ENCODE measurements at regions not wholly inside any gene's neighbourhood (a gene's known extent, or its start where the extent isn't known, plus 50 kb on each side); places are given as distances from the start of the nearest gene placed in this dataset.
"Not testable (repeated sequence)": the region's sequence is repeated elsewhere in the genome, so short reads cannot be mapped to it uniquely, and the experiment has no call there.

DNA sequence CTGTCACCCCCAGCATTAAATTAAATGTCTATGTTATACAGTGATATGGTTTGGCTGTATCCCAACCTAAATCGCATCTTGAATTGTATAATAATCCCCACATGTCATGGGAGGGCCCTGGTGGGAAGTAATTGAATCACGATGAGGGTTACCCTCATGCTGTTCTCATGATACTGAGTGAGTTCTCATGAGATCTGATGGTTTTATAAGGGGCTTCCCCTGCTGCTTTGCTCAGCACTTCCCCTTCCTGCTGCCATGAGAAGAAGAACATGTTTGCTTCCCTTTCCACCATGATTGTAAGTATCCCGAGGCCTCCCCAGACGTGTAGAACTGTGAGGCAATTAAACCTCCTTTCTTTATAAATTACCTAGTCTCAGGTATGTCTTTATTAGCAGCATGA lies 445.7 kb downstream of the MRPL39 start:
- DNase-seq (ENCODE audit: low read depth), result no peak

- not testable (repeated sequence) for DNase-seq (ENCODE audit: low read depth)
Observed at GRCh38 chr21:25155020-25155419, 452.3 kb downstream of the MRPL39 start.

- DNase-seq (ENCODE audit: low read depth), result no peak
Observed at GRCh38 chr21:25149022-25149421, 458.3 kb downstream of the MRPL39 start.

DNA sequence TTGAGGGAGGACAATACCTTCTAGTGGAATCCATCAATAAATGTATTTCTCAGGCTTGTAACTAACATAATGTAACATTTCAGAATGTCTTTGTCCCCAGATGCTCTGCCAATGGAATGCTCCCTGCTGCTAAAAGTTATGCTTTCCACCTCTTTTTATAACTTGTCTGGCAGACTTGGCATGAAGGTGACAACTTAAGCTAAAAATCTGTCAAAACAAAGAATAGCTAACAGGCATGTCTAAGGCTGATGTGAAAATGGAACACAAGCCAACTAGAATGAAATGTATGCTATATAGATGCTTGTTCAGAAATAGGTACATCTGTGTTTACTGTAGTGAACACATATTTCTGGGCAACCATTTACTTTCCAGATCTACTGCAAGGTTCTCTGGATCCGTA lies 467.9 kb downstream of the MRPL39 start:
- DNase-seq (ENCODE audit: low read depth), result no peak

- peak; percentile 60 for DNase-seq (ENCODE audit: low read depth)
Observed at GRCh38 chr21:25133939-25134338, 473.3 kb downstream of the MRPL39 start.

DNA sequence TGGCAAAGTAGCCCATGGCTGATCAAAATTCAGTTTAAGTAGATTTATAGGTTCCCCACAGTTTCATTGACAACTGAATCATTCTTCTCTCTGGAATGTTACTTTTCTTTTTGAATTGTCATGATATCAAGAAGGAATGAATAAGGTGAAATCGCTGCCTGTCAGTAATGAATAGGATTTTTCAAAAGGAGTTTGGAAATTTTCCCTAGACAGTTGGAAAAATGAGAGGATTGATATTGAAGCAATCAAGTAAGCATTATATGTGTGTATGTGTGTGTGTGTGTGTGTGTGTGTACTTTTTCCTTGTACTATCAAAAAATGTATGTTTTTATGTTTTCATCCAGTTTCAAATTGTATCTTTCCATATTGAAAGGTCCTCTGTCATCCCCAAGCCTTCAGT lies 479.5 kb downstream of the MRPL39 start:
- DNase-seq (ENCODE audit: low read depth), result no peak

GRCh38 chr21:25127007-25127406 lies 480.3 kb downstream of the MRPL39 start:
- no peak for DNase-seq (ENCODE audit: low read depth)

- DNase-seq (ENCODE audit: low read depth), result no peak
Observed at GRCh38 chr21:25126564-25126963, 480.7 kb downstream of the MRPL39 start.

DNA sequence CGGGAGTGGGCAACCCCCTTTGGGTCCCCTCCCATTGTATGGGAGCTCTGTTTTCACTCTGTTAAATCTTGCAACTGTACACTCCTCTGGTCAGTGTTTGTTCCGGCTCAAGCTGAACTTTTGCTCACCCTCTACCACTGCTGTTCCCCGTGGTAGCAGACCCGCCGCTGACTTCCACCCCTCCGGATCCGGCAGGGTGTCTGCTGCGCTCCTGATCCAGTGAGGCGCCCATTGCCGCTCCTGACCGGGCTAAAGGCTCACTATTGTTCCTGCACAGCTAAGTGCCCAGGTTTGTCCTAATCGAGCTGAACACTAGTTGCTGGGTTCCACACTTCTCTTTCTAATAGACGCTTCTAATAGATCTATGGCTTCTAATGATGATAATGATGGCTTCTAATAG lies 488.6 kb downstream of the MRPL39 start:
- no peak for DNase-seq (ENCODE audit: low read depth)

- peak; percentile 13 for DNase-seq (ENCODE audit: low read depth)
Observed at GRCh38 chr21:25115021-25115420, 492.3 kb downstream of the MRPL39 start.

DNA sequence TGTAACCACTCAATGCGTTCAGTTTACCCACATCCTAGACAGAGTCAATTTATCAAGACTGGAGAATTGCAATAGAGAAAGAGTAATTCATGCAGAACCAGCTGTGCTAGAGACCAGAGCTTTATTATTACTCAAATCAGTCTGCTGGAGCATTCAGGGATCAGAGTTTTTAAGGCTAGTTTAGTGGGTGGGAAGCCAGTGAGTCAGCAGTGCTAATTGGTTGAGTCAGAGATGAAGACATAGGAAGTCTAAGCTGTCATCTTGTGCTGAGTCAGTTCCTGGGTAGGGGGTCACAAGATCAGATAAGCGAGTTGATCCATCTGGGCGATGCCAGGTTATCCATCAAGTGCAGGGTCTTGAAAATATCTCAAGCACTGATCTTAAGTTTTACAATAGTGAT lies 499.6 kb downstream of the MRPL39 start:
- DNase-seq (ENCODE audit: low read depth), result peak; percentile 93

DNA sequence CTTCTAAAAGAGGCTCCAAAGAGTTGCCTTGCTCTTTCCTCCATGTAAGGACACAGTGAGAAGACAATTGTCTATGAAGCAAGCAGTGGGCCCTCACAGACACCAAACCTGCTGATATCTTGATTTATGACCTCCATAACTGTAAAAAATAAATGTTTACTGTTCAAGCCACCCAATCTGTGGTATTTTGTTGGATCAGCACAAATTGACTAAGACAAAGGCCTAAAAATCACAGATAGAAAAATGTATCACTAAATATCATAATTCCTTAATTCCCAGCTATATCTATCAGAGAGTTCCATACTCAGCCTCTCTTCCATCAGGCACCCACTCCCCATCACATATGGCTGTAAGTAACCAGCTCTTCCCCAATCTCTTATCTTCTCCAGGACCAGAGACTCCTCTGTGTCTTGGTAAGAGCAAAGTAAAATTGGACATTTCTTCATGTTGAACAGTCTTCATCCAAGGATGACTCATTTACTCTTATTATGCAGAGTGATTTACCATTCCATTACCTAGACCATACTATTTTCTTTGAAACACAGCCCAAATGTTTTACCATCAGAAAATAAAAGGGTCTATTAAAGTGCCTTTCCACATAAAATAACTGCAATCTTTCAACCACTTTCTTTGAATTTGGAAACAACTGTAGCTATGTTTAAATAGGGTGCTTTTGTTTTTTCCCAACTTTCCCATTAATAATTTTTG lies 503.6 kb downstream of the MRPL39 start:
- peak; percentile 13 for DNase-seq (ENCODE audit: low read depth)

DNA sequence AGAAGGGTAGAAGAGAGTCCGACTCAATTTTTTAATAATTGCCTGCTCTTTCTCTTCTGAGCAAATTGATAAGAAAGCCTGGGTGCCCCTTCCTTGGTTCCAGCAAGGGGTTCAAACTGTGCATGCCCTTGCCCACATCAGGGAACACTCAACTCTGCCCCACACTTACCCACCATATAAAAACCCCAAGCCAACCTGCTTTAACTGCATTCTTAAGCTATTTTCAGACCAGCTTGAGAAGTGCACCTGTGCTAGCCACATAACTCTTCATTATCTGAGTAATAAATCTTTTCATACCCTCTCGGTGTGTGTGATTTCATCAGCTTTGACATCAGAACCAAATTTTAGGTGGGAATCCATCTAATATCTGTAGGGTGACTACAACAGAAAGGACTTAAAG lies 509.6 kb downstream of the MRPL39 start:
- DNase-seq (ENCODE audit: low read depth), result no peak

- no peak for DNase-seq (ENCODE audit: low read depth)
Observed at GRCh38 chr21:25094695-25095094, 512.6 kb downstream of the MRPL39 start.

DNA sequence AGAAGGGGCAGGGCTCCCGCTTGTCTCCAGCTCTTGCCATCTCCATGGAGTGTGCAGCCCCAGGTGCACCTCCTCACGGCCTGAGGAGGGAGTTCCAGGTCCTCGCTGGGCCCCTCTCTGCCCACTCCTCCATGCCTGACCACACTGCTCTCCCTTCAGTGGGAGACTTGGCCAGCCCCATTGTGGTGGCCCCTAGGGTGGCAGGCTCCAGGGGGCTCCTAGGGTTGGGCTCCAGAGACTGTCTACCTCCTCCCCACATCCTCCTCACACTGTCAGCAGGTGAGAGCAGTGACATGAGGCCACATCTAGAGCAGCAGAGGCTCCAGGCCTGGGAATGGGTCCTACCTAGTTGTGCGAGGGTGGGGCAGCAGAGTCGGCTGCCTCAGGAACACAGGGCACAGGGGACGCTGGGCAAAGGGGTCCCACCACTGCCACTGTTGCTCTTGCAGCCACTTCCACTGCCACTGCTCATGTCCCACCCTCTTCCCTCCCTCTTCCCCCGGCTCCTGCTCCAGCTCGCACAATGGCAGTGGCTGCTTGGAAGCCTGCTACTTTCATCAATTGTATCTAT lies 514.8 kb downstream of the MRPL39 start:
- no peak for DNase-seq (ENCODE audit: low read depth)

DNA sequence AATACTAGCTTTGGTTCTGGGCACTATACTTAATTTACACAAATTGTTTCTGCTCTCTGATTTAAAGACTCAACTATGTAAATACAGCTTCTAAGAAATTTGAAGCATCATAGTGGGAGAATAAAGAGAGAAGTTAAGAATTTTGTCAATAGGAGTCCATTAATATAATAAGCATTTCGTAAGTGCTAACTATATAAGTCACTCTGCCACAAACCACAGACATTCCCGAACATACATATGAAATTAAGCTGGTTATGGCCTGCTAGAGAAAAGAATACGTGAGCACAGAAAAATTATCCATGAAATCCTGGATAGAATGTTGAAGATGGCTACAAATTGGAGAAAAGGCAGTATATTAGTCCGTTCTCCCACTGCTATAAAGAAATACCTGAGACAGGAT lies 526.2 kb downstream of the MRPL39 start:
- DNase-seq (ENCODE audit: low read depth), result no peak

GRCh38 chr21:25080661-25081060 lies 526.6 kb downstream of the MRPL39 start:
- peak; percentile 51 for DNase-seq (ENCODE audit: low read depth)

DNA sequence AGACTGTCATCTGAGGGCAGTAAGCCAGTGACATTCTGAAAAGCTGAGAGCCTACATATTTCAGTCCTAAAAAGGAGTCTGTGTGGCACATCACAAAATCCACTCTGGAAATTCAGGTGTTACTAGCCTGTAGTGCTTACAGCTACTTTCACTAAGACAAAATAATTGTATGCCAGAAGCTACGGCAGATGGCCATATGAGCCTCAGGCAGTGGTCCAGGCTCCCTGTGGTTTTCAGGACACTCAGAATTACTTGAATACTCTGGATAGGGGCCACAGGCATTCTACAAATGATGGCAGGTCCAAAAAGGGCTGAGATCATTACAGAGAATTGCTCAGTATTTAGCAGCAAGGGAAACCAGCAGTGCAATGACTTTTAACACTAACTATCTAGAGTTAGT lies 527.1 kb downstream of the MRPL39 start:
- DNase-seq (ENCODE audit: low read depth), result no peak

DNA sequence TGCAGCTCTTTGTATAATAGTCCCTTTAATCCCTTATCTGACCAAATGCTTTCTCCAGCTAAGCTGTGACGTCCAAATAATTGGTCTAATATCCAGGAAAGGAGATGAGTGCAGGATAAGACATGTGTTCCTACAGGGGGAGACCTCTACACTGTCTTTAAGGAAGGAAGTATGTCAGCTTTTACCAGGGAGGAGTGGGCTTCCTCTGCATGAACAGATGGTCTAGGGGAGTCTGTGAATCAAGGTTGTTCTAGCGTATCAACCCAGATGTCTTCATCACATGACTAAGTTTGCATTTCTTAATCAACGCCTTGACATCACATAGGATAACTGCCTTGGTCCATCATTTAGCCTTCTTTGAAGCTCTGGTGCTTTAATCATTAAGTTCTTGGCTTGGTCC lies 528.2 kb downstream of the MRPL39 start:
- DNase-seq (ENCODE audit: low read depth), result no peak

GRCh38 chr21:25062061-25062460 lies 545.2 kb downstream of the MRPL39 start:
- DNase-seq (ENCODE audit: low read depth), result peak; percentile 10

- no peak for DNase-seq (ENCODE audit: low read depth)
Observed at GRCh38 chr21:25054689-25055088, 552.6 kb downstream of the MRPL39 start.

- DNase-seq (ENCODE audit: low read depth), result peak; percentile 61
Observed at GRCh38 chr21:25039461-25040380, 567.6 kb downstream of the MRPL39 start.
